NAMALWA (cell line): ENCODE measurements at regions not wholly inside any gene's neighbourhood (a gene's known extent, or its start where the extent isn't known, plus 50 kb on each side); places are given as distances from the start of the nearest gene placed in this dataset.

Experiments
- DNase-seq: peaks from one replicate; pipeline ENCODE4 v3.0.0-alpha.2; 2015; ENCODE audit warnings: low spot score

- peak; percentile 1 for DNase-seq
Observed at GRCh38 chr14:42353315-42353714, 746.6 kb downstream of the LRFN5 start.

DNA sequence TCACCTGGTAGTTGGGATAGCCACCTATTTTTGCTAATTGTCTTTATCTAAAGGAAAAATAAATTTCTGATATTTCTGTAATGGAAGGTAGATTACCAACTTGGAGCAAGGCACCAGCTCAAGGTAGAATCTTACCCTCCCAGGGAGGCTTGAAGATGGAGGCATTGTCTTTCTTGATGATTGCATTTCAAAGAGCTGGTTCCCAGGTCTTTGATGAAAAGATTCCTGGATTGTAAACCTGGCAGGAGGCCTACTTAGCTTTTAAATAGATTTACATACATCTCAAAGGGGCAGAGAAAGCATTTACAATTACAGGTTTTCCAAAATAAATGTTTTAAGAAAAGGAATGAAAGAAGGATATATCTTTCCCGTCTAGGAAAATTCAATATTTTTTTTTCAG, 729.2 kb downstream of the LRFN5 start:
- DNase-seq, result no peak

- DNase-seq, result no peak
Observed at GRCh38 chr14:42334931-42335330, 728.3 kb downstream of the LRFN5 start.

- no peak for DNase-seq
Observed at GRCh38 chr14:42323426-42323825, 716.8 kb downstream of the LRFN5 start.

DNA sequence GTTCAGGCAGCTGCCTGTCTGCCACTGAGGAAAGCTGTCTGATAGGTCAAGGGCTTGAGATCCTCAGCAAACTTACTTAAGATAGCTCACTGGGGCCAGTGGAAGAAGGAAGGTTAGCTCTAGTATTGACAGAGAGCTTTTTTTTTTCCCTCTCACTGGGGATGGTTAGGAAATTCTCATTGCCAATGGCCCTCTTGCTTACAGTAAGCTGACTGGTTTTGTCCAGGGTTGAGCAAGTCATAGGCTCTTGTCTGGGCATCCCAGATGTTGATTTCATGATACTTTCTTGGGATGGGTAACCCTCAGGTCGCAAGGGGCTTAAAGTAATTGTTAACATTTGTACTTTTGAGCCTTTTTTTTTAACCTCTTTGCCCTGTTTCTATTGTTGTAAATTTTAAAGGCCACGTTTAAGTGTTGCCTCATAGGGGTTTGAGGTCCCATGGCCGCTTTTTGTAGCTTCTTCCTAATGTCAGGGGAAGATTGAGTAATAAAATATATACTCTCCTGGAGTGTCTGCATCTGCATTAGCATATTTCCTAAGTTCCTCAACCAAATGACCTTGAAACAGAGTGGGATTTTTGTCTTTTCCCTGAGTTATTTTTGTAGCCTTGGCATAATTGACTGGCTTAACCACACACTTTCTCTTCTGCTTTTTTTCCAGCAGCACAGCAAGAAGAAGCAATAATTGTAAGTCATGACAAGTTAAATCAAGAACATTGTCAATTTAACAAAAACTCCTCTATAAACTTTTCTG, 716.0 kb downstream of the LRFN5 start:
- DNase-seq, result peak; percentile 2

GRCh38 chr14:42319996-42320395, 713.3 kb downstream of the LRFN5 start:
- DNase-seq, result no peak

DNA sequence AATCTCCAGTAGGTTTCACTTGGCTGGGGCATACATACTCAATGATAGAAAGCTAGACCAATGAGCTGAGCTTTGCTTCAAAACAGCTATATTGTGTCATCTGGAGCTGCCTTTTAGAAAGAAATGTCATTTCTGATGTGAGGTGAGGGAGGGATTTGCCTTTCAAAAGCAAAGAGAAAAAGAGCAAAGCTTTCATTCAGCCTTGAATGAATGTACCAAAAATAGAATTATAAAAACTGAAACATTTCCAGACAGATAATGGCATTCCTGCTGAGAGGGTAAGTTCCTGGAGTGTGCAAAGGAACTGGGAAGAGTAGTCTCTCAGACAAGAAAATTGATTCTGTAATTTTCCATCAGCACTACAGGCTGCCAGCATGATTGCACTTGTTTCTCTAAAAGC, 710.0 kb downstream of the LRFN5 start:
- DNase-seq, result no peak

DNA sequence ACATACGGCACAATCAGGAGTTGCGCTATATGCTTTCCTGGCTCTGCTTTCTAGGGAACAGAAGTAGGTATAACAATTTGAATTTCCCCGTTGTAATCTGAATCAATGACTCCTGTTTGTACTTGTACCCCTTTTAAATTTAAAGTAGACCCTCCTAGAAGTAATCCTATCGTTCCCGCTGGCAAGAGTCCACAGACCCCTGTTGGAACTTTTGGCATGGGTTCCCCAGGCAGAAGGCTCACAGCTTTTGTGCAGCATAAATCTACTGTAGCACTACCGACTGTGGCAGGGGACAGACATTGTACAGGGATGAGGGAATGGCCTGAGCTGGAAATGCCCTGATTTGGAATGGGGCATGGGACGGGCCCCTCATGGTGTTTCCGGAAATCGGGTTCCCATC, 705.2 kb downstream of the LRFN5 start:
- no peak for DNase-seq

DNA sequence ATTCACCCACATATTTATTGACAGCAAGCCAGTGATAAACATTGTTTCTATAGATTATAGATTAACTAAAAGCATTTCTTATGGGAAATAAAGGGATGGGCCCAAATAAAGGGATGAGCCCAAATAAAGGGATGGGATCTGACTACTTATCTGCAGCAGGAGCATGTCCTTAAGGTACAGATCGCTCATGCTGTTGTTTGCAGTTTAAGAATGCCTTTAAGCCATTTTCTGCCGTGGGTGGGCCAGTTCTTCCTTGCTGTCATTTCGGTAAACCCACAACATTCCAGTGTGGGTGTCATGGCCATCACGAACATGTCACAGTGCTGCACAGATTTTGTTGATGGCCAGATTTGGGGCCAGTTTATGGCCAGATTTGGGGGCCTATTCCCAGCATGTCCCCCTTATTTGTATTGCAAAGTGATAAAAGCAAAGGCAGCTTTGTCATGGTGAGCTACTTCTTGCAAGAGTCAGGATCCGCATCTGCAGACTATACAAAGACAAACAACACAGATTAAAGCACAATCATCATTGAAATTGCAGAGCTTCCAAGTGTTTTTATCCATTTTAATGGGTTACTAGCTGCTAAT, 700.7 kb downstream of the LRFN5 start:
- no peak for DNase-seq

DNA sequence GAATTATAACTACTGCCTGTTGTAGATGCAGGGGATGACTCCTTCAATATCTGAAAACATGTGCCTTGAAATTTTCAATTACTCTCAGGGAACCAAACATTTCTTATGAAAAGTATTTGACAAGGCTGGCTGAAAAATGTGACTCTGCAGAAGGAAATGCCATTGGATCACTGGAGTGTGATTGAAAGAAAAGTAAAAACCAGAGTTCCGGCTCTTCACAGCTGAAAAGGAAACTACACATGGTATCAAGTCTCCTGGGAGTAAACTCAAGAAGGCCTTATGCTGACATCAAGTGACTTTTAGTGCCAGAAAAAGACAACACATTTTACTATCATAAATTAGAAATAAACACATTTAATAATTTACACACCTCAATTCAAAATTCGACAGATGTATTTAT, 693.0 kb downstream of the LRFN5 start:
- DNase-seq, result peak; percentile 65

- DNase-seq, result no peak
Observed at GRCh38 chr14:42293180-42293579, 686.5 kb downstream of the LRFN5 start.

GRCh38 chr14:42277840-42278239, 671.2 kb downstream of the LRFN5 start:
- no peak for DNase-seq

- DNase-seq, result no peak
Observed at GRCh38 chr14:42269234-42269633, 662.6 kb downstream of the LRFN5 start.

GRCh38 chr14:42248131-42248530, 641.5 kb downstream of the LRFN5 start:
- no peak for DNase-seq

DNA sequence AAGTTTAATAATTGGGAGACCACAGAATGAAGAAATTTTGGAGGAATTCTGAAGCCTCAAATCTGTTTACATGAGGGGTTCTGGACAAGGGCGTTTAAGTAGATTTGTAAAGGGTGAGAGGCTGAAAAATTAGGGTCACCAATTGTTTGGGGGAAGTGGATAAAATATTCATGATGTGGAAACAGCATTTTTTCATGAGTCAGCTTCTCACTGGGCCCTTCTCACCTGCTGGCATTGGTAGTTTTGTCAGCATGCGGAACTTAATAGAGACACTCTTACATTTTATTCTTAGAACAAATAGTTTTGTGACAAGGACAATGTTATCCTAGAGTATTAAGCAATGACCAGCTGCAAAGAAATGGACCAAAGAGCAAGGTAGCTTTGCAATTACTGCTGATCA, 634.4 kb downstream of the LRFN5 start:
- no peak for DNase-seq

GRCh38 chr14:42229976-42230375, 623.3 kb downstream of the LRFN5 start:
- no peak for DNase-seq

DNA sequence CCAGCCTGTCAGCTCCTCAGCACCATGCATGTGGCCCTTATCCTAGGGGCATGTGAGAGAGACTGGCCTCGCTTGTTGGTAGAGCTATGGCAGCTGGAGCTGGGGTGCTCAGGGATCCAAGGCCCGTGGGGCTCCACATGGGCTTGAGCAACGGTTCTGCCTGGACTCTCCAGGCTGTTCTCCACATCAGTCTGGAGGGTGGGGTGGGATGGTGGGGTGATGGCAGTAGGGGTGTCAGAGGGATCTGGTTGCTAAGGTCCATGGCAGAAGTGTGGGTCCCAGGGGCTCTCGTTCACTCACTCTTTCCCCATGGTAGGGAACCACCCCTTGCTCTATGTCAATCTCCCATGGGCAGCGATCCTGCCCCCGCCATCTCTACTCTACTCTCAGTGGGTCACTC, 622.6 kb downstream of the LRFN5 start:
- no peak for DNase-seq

- no peak for DNase-seq
Observed at GRCh38 chr14:42228611-42229010, 621.9 kb downstream of the LRFN5 start.

DNA sequence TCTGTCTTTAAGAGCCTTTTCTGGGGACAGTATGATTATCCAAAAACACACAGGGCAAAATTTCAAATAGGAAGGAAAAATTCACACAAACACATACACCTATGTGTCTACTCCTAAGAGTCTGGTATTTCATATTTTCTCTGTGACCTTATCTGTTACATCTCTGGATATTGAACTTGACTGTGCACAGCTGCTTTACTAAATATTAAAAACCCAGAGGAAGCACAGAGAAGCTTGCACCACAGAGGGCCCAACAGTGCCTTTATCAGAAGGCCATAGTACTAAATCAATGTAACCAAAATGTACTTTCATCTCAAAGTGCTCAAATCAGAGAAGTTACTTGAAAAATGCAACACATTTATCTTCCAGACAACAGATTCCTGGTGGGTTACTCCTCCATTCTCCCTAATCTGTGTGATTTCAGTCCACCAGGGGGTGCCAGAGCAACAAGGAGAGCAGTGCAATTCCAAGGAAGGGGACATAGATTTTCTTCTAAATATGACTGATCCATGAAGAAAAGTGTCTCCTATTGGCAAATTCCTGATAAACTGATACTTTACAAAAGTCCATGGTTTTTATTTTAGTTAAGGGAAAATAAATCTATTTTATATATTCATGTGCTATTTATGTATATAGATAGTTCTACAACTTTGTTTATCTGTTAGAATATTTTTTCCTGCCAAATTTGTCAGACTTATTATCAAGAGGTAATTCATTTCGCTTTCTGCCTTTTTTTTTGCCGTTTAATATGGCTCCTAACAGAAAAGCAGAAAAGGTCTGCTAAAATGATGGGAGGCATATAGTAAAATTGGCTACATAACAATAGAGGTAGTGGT, 617.6 kb downstream of the LRFN5 start:
- peak; percentile 36 for DNase-seq

GRCh38 chr14:42222924-42223471, 616.3 kb downstream of the LRFN5 start:
- DNase-seq, result no peak

DNA sequence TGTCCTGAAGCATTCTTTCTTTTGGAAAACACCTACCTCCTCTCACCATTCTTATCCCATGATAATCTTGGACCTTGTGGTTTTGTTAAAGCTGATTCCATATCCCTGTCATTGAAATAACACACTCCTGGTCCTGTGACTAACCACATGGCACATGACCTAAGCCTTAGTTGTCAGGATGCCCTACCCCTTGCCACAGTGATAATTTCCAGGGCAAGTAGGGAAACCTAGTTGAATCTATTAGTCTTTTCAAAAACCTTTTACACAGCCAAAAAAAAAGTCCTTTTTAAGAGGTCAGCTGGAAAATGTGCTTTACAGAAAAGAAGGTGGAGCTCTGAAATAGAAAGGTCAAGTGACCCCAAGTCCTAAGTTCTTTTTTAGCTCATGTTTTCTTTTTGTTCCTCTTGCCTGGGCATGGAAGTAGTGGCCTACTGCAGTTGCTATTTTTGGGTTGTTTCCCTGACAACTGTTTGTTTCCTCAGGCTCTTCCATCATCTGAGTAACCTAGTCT, 608.4 kb downstream of the LRFN5 start:
- DNase-seq, result no peak

DNA sequence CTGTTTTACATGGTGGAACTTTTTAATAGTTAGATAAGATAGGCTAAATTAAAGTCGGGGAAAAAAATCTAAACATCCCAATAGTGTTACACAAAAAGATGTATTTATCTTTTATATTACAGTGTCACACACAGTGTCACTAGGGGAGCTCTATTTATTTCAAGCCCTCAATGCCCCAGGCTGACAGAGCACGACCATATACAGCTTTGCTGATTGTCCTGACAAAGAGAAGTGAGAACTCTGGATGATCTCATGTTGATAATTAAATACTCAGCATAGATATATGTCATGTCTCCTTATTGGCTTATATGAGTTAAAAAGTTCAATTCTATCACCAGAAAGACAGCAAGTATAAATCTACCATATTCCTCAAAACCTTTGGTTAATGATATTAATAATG, 594.3 kb downstream of the LRFN5 start:
- no peak for DNase-seq

DNA sequence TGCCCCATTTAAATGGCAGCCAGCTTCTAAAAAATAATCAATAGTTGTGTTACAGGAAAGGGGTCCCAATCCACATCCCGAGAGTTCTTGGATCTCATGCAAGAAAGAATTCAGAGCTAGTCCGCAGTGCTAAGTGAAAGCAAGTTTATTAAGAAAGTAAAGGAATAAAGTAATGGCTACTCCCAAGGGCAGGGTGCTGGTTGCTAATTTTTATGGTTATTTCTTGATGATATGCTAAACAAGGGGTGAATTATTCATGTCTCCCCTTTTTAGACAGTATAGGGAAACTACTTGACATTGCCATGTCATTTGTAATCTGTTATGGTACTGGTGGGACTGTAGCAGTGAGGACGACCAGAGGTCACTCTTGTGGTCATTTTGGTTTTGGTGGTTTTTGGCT, 591.3 kb downstream of the LRFN5 start:
- DNase-seq, result no peak
